Neural progenitor cell (in vitro differentiated cells): ENCODE measurements at regions not wholly inside any gene's neighbourhood (a gene's known extent, or its start where the extent isn't known, plus 50 kb on each side); places are given as distances from the start of the nearest gene placed in this dataset.

Experiments used
- EZH2 ChIP-seq: fragments of 200-600 bp; sonication (generic); IDR thresholded peaks from 2 replicates; pipeline ENCODE4 v1.6.1; 2017; ENCODE audit warnings: antibody characterized with exemption, mild to moderate bottlenecking, moderate library complexity
- TF ChIP-seq, protein P1 (sequence below): fragments of 200-600 bp; sonication (generic); IDR thresholded peaks from 2 replicates; pipeline ENCODE4 v1.5.1; 2017; ENCODE audit warnings: antibody characterized with exemption, mild to moderate bottlenecking

DNA sequence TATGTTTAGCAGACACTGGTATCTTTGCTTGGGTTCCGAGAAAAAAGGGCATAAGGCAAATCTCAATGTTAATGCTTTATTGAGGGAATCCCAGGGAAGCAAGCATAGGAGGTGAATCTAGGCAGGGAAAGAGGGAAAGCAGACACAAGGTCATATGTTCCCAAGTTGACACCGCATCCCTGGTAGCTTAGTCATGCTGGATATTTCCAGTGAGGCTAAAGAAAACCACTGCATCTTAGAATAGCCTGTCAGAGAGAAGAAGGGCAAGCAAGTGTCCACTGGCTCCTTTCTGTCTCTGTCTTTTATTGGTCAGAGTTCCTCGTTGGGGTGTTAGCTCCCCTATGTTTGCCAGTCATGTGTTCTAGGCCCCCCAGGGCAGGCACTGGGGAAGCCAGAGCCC lies 104.7 kb downstream of the NKX6-1 start:
- TF ChIP-seq, protein P1, sequence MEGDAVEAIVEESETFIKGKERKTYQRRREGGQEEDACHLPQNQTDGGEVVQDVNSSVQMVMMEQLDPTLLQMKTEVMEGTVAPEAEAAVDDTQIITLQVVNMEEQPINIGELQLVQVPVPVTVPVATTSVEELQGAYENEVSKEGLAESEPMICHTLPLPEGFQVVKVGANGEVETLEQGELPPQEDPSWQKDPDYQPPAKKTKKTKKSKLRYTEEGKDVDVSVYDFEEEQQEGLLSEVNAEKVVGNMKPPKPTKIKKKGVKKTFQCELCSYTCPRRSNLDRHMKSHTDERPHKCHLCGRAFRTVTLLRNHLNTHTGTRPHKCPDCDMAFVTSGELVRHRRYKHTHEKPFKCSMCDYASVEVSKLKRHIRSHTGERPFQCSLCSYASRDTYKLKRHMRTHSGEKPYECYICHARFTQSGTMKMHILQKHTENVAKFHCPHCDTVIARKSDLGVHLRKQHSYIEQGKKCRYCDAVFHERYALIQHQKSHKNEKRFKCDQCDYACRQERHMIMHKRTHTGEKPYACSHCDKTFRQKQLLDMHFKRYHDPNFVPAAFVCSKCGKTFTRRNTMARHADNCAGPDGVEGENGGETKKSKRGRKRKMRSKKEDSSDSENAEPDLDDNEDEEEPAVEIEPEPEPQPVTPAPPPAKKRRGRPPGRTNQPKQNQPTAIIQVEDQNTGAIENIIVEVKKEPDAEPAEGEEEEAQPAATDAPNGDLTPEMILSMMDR = no peak
- no peak for TF ChIP-seq EZH2
